GM19238 (cell line): ENCODE measurements at regions not wholly inside any gene's neighbourhood (a gene's known extent, or its start where the extent isn't known, plus 50 kb on each side); places are given as distances from the start of the nearest gene placed in this dataset.

ENCODE experiments used
- DNase-seq: peaks from one replicate; pipeline ENCODE4 v3.0.0; 2011; ENCODE audit warnings: low spot score; ENCODE audit not compliant: insufficient read length

DNA sequence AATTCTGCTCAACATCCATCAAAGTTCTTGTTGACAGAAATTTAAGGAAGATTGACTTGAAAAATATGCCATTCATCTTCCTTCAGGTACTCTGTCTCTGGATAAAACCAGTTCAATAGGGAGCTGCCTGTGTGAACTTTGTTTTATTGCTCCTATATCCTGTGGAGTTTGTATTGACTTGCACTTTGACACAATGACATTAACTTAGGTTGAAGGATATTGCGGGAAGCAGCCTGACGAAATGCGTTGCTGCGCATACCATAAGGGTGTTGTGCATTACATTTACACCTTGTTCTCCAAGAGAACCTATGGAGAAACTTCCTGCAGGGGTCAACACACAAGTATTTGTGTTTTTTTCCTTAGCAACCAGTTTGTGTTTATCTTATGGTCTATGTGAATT, 185.4 kb upstream of the GRIK2 start:
- no peak for DNase-seq

DNA sequence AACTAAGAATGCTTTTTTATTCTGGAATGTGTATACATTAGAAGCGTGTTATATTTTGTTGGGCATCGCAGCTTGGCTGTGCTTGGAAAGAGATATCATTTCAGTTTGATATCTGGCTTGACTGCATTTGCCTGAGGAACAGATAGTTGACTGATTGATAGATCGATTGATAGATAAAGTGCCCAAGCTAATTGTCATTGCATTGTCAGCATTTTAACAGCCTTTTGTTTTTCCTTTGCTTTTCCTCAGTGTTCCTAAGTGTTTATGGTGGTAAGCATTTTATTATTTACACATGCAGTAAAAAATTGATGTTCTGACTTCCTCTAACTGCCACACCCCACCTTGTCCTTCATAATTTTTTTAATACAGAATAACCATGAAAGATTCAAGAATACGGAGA, 180.9 kb upstream of the GRIK2 start:
- no peak for DNase-seq

GRCh38 chr6:101222007-101222406, 171.5 kb upstream of the GRIK2 start:
- no peak for DNase-seq

DNA sequence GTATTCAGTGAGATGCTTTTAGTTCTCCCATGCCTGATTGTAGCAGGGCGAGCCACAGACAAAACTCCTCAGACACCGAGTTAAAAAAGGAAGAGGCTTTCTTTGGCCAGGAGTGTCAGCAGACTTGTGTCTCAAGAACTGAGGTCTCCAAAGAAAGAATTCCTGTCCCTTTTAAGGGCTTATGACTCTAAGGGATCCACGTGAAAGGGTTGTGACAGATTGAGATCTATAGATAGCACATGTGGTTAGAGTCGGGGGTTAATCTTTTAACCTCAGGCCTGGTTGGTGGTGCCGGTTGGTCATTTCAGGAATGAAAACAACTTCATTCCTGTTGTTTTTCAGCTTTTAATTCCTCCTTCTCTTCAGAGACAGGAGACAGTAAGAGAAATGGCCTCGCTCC, 168.8 kb upstream of the GRIK2 start:
- no peak for DNase-seq

- no peak for DNase-seq
Measured at GRCh38 chr6:101226677-101227135, 166.8 kb upstream of the GRIK2 start.

DNA sequence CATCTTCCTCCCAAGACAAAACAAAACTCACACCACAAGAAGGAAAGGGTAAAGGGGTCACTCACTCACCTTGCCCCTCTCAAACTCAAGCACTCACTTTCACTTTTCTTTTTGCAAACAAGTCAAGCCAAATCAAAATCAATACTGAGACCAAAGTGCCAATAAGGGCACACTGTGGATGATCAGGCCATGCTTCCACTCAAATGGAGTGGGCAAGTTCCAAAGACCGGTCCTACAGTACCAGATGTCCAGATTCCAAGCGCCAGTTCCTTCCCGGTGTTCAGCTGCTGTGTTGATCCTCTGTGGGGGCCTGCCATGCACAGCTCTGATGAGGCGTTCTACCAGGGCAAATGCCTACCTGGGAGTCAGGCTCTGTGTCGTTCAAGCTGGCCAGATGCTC, 162.6 kb upstream of the GRIK2 start:
- DNase-seq, result no peak

DNA sequence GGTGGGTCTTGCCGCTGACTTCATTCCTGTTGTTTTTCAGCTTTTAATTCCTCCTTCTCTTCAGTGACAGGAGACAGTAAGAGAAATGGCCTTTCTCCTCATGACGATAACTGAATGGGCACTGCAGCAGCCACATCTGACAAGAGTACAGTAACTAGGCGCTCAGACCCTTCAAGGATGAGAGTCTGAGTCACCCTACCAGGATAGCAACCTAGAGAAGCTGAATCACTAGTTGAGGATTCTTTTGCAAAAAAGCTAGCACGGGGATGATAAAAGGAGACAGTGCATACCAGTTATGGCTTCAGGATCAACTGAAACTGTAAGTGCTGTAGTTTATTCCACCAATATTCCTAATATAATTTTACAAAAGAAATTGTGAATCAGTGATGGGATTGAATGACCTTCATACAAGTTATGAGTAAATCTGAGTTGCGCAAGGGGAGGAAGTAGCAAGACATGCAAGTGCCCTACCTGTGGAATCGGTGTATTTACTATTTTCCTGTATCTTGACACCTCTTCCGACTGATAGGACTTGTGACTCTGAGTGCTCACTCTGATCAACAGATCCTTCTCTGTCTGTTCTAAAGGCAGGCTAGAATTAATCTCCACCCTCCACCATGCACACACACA, 161.8 kb upstream of the GRIK2 start:
- no peak for DNase-seq

DNA sequence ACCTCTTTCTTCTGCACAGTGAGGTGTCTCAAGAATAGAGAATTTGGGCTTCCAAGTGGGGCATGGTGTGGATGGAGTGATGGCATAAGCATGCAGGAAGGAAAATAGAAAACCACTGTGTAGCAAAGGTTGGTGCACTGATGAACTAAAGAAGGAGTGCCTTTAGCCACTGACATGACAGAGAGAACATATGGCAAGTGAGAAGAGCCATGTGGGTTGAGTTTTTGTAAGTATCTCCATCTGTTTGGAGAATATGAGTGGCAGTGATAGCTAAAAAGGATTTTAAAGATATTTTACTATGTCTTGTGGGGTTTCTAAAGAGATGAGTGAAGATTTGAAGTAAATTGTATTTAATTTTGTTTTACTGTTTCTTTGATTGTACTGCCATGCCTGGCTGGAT, 160.5 kb upstream of the GRIK2 start:
- DNase-seq, result no peak

DNA sequence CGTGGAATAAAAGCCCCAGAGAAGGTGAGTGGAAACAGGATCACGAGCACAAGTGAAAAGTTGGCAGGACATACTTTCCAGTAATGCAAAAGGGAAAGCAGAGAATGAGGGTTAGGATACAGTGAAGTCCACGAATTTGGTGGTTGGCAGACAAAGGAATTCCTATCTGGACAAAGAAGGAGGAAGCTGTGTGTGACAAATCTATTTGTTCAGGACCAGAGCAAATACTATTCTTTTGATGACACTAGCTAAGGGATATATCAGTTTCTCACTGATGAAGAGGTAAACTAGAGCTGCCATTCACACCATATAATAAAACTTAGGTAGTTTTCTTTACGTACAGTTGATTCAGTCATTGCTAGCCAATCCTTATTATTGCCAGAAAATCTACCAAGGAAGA, 156.8 kb upstream of the GRIK2 start:
- DNase-seq, result no peak

DNA sequence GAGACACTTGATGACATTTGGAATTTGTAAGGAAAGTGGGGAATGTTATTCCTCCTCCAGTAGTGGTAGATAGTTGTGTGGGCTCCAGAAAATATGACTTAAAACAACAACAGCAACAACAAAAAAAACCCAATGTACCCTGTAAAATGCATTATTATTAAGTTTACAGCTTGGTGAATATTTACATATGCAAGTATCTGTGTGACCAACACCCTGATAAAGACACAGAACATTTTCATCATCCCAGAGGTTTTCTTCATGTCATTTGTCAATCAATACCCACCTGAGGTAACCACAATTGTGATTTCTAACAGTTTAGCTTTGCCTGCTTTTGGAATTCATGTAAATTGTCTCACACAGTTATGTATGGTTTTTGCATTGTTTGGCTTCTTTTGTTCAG, 152.1 kb upstream of the GRIK2 start:
- no peak for DNase-seq

- DNase-seq, result no peak
Measured at GRCh38 chr6:101249470-101249869, 144.0 kb upstream of the GRIK2 start.

- no peak for DNase-seq
Measured at GRCh38 chr6:101257163-101257562, 136.3 kb upstream of the GRIK2 start.

- no peak for DNase-seq
Measured at GRCh38 chr6:101259505-101259904, 134.0 kb upstream of the GRIK2 start.

DNA sequence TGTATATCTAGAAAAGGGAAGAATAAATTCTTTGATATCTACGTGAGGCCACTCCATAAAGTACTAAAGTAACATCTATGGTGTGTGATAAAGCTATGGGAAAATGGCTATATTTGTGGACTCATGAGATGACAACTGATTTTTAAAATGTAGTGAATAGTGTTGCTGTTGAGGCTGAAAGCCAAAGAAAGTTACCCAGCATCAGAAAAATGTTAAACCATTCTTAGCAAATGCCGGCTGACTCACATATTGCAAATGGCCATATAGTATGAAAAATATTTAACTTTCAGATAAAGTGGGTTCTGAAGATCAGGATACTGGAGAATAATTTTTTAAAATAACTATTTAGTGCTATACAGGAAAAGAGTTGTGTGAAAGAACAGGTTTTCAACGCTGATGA, 129.9 kb upstream of the GRIK2 start:
- no peak for DNase-seq

DNA sequence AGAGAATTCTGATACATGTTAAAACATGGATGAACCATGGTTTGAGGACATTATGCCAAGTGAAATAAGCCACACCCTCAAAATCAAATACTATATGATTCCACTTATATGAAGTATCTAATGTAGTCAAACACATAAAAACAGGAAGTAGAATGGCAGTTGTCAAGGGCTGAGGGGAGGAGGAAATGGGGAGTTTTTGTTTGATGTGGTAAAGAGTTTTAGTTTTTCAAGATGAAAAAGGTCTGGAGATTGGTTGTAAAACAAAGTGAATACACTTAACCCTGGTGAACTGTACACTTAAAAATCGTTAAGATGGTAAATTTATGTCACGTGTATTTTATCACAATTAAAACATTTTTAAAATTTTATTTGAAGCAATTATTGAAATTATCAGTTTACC, 127.4 kb upstream of the GRIK2 start:
- no peak for DNase-seq

- no peak for DNase-seq
Measured at GRCh38 chr6:101268541-101268940, 125.0 kb upstream of the GRIK2 start.

GRCh38 chr6:101275251-101275650, 118.3 kb upstream of the GRIK2 start:
- no peak for DNase-seq

- no peak for DNase-seq
Measured at GRCh38 chr6:101276066-101276465, 117.4 kb upstream of the GRIK2 start.

- no peak for DNase-seq
Measured at GRCh38 chr6:101279410-101279809, 114.1 kb upstream of the GRIK2 start.

DNA sequence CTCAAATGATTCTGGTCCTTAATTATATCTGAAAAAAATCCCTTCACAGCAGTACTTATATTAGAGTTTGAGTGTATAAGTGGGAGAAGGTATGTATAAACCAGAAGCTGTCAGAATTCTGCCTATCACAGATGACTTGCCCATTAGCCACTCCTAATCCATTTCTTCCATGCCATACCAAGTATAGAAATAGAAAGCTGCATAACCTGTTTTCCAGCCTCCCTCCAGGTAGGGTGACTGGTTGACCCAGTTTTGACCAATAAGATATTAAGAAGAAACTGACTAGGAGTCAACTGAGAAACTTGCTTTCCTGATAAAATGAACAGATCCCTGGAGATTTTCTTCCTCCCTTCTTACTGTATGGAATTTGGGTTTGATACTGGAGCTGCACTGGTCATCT, 112.2 kb upstream of the GRIK2 start:
- no peak for DNase-seq

GRCh38 chr6:101284131-101284530, 109.4 kb upstream of the GRIK2 start:
- DNase-seq, result no peak

DNA sequence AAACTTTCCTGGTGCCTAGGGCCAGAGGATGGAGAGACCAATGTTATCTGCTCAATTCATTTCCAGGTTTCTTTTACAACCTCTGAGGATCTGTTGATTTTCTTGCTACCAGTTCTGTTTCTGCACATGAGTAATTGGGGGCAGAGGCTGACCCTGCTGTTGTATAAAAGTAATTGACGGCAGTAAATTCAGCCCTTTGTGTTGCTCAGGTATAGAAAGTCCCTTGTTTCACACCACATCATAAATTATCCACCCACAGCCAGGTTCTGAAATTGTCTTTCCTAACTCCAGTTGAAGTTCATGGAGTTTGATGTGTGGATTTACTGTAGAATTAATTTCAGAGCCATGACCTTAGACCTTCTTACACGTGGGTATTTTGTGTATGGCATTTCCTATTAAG, 107.4 kb upstream of the GRIK2 start:
- no peak for DNase-seq

GRCh38 chr6:101290346-101290745, 103.2 kb upstream of the GRIK2 start:
- no peak for DNase-seq

GRCh38 chr6:101294051-101294638, 99.4 kb upstream of the GRIK2 start:
- DNase-seq, result no peak
